ENCODE measurements at regions not wholly inside any gene's neighbourhood (a gene's known extent, or its start where the extent isn't known, plus 50 kb on each side); places are given as distances from the start of the nearest gene placed in this dataset.

GRCh38 chr2:37781028-37781427, 109.6 kb upstream of the CDC42EP3 start:
- in situ Hi-C loops (cut with MboI; ENCODE audit: low sequenced_read_pairs), result no loop called here

GRCh38 chr2:37782155-37782673, 110.8 kb upstream of the CDC42EP3 start:
- in situ Hi-C loops (cut with MboI; ENCODE audit: low sequenced_read_pairs), result no loop called here

- in situ Hi-C loops (cut with MboI; ENCODE audit: low sequenced_read_pairs), result no loop called here
These were observed 111.4 kb upstream of the CDC42EP3 start for GRCh38 chr2:37782721-37783371.

- in situ Hi-C loops (cut with MboI; ENCODE audit: low sequenced_read_pairs), result no loop called here
These were observed 112.1 kb upstream of the CDC42EP3 start for GRCh38 chr2:37783545-37783944.

- in situ Hi-C loops (cut with MboI; ENCODE audit: low sequenced_read_pairs), result no loop called here
These were observed 112.8 kb upstream of the CDC42EP3 start for GRCh38 chr2:37784071-37784758.

GRCh38 chr2:37784759-37785149, 113.3 kb upstream of the CDC42EP3 start:
- in situ Hi-C loops (cut with MboI; ENCODE audit: low sequenced_read_pairs), result no loop called here

GRCh38 chr2:37786191-37786698, 114.8 kb upstream of the CDC42EP3 start:
- in situ Hi-C loops (cut with MboI; ENCODE audit: low sequenced_read_pairs), result no loop called here

GRCh38 chr2:37786854-37787253, 115.4 kb upstream of the CDC42EP3 start:
- in situ Hi-C loops (cut with MboI; ENCODE audit: low sequenced_read_pairs), result no loop called here

- in situ Hi-C loops (cut with MboI; ENCODE audit: low sequenced_read_pairs), result no loop called here
These were observed 117.3 kb upstream of the CDC42EP3 start for GRCh38 chr2:37788602-37789209.

- in situ Hi-C loops (cut with MboI; ENCODE audit: low sequenced_read_pairs), result no loop called here
These were observed 118.6 kb upstream of the CDC42EP3 start for GRCh38 chr2:37790019-37790418.

- in situ Hi-C loops (cut with MboI; ENCODE audit: low sequenced_read_pairs), result no loop called here
These were observed 119.0 kb upstream of the CDC42EP3 start for GRCh38 chr2:37790462-37790861.

GRCh38 chr2:37792366-37792765, 120.9 kb upstream of the CDC42EP3 start:
- in situ Hi-C loops (cut with MboI; ENCODE audit: low sequenced_read_pairs), result no loop called here

GRCh38 chr2:37793004-37793403, 121.6 kb upstream of the CDC42EP3 start:
- in situ Hi-C loops (cut with MboI; ENCODE audit: low sequenced_read_pairs), result no loop called here

- in situ Hi-C loops (cut with MboI; ENCODE audit: low sequenced_read_pairs), result no loop called here
These were observed 123.3 kb upstream of the CDC42EP3 start for GRCh38 chr2:37794717-37795116.

- in situ Hi-C loops (cut with MboI; ENCODE audit: low sequenced_read_pairs), result no loop called here
These were observed 124.0 kb upstream of the CDC42EP3 start for GRCh38 chr2:37795456-37795855.

- in situ Hi-C loops (cut with MboI; ENCODE audit: low sequenced_read_pairs), result no loop called here
These were observed 124.5 kb upstream of the CDC42EP3 start for GRCh38 chr2:37795938-37796337.

- in situ Hi-C loops (cut with MboI; ENCODE audit: low sequenced_read_pairs), result no loop called here
These were observed 125.0 kb upstream of the CDC42EP3 start for GRCh38 chr2:37796481-37796880.

- in situ Hi-C loops (cut with MboI; ENCODE audit: low sequenced_read_pairs), result no loop called here
These were observed 125.6 kb upstream of the CDC42EP3 start for GRCh38 chr2:37797081-37797480.

GRCh38 chr2:37798315-37799005, 126.6 kb upstream of the RMDN2 start:
- in situ Hi-C loops (cut with MboI; ENCODE audit: low sequenced_read_pairs), result no loop called here

GRCh38 chr2:37800176-37800858, 124.8 kb upstream of the RMDN2 start:
- in situ Hi-C loops (cut with MboI; ENCODE audit: low sequenced_read_pairs), result no loop called here

Data from HL-60/S4 (cell line).